Fibroblast of upper back skin (primary cell): ENCODE measurements at regions not wholly inside any gene's neighbourhood (a gene's known extent, or its start where the extent isn't known, plus 50 kb on each side); places are given as distances from the start of the nearest gene placed in this dataset.

Experiments used
- DNase-seq: peaks from one replicate; pipeline ENCODE4 v3.0.0-alpha.2; 2013

DNA sequence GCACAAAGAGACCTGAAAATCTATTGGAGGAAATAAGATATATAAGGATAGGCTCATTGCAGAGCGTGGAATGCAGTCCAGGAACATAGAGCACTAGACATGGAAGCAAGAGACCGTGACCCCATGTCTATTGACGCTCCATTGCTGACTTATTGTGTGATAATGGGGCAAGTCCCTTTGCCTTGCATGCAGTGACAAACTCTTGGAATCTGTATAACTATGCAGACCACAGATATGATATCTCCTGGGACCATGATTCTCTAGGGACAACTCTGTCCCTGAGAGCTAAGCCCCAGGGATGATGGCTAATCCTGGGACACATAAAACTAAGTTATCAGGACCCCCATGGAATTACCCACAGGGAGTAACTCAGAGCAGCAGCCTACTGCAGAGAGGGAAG, 73.1 kb upstream of the PRDX6 start:
- DNase-seq, result no peak

DNA sequence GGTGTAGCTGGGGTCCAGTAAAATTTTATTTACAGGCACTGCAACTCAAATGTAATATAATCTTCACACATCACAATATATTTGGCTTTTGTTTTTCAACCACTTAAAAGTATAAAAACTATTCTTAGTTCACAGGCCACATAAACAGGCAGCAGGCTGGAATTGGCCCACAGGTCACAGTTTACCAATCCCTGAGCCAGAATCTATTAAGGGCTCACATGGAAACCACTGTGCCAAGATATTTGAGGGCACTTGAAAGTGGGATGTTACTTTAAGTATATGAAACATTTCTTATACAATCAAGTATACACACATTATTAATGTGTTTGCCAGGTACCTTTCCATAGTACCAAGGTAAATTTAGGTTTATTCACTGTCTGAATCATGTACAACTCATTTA, 71.9 kb upstream of the PRDX6 start:
- DNase-seq, result no peak

DNA sequence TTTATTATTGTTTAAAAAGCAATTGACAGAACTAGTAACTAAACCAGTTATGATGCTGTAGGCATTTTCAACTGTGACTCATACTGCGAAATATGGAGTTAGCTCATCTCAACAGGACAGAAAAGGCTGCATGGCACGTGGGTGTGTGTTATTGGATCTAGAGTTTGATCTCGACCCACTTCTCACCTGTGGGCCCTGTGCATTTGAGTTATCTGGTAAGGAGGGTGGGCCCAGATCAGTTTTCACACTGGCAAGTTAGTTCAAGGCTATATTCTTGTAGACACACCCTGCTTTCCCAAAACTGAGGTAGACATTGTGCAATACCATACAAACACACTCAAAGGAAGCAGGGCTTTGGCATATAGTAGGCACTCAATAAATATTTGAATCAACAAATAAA, 71.3 kb upstream of the PRDX6 start:
- DNase-seq, result peak; percentile 65

DNA sequence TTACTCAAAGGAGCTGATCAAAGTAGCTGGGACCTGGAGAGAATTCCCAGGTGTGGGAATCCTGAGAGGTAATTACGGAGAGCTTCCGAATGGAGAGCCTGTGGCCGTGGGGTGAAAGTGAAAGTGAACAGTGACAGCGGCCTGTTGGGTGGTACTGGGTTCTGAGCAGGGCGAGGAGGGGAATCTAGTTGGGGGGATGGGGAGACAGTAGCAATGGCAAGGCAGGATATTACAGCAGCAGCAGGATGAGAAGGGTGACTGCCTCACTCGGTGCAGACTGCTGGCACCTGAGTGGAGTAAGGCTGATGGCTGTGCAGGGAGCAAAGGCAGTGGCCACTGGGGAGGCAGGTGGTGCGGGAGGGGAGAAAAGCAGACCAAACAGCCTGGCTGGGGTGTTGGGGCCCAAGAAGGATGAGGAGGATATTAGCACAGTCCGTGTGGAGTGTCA, 70.3 kb upstream of the PRDX6 start:
- no peak for DNase-seq

DNA sequence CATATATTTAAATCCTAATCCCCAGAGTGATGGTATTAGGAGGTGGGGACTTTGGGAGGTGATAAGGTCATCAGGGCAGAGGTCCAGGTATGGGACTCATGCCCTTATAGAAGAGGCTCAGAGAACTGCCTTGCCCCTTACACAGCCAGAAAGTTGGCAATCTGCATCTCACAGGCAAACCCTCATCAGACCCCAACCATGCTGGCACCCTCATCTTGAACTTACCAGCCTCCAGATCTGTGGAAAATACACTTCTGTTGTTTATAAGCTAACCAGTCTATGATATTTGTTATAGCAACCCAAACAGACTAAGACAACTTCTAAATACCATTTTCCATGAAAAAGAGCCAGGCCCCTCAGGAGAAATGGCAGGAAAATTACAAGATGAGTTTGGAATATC, 69.3 kb upstream of the PRDX6 start:
- no peak for DNase-seq

DNA sequence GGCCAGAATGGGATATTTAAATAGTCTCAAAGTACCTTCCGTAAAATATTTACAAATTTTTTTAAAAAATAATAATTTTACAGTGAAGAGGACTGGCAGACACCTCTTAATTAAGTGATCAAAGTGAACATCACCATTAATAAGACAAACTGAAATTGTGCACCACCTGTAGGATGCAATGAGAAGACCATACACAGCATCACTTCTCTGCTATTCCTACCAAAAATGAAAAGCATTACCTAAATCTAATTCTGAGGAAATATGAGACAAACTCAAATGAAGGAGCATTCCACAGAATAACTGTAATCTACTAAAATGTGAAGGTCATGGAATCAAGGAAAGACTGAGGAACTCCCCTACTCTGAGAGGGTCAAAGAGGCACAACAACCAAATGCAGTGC, 68.2 kb upstream of the PRDX6 start:
- peak; percentile 14 for DNase-seq

DNA sequence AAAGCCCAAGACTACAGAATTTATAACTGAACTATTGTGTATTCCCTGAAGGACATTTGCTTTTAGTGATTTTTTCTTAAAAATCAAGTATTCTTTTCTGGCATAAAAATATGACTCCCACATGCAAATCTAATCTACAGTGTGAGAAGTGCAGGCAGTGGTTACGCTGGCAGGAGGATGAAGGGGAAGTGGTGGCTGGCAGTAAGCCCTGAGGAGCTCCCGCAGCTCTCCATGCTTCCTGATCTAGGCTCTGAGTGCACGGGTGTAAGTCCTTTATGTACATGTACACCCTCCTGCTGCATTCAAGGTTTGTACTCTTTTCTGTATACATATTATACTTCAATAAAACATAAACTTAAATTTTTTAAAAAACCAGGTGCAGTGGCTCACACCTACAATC, 67.5 kb upstream of the PRDX6 start:
- peak; percentile 92 for DNase-seq

DNA sequence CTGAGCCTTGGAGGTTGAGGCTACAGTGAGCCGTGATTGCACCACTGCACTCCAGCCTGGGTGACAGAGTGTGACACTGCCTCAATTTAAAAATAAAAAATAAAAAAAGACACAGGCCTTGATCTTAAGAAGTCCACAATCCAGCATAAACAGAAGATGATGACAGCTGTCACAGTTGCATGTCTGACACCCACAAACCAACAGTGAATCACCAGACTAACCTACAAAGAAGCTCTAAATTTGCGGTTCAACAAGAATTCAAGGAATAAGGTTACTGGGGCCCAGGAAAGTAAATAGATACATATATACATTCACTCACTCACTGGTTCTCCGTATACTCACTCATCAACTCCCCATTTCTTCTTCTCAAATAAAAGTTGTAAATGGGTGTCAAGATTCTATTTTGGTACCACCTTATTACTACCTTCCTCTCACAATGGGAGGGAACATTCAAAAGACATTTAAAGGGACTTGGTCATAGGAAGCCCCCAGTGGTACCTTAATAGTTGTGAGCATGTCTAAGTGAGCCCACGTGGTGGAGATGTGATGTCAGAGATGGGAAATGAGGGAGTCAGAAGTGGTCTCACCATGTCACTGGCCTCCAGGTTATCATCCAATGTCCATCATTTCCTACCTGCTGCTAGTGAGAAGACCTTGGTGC, 66.9 kb upstream of the PRDX6 start:
- DNase-seq, result peak; percentile 66

DNA sequence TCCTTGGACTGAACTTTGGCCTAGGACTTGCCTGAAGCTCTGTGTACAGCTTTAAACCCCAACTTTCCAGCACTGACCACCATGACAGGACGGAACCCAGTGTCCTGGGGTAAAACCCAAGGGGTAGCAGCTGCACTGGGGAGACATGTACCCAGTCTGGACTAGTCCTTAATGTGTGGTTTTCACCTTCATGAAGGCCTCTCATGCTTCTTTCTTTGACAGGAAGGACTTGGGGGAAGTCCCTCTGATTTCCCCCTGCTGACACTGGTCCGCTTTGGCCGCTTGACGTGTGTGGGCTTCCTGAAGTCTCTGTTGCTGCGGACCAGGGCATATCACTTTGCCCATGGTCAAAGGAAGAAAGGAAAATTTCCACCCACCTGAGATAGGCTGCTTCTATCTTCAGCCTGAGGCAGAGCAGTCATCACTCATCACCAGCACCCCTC, 66.3 kb upstream of the PRDX6 start:
- DNase-seq, result no peak

DNA sequence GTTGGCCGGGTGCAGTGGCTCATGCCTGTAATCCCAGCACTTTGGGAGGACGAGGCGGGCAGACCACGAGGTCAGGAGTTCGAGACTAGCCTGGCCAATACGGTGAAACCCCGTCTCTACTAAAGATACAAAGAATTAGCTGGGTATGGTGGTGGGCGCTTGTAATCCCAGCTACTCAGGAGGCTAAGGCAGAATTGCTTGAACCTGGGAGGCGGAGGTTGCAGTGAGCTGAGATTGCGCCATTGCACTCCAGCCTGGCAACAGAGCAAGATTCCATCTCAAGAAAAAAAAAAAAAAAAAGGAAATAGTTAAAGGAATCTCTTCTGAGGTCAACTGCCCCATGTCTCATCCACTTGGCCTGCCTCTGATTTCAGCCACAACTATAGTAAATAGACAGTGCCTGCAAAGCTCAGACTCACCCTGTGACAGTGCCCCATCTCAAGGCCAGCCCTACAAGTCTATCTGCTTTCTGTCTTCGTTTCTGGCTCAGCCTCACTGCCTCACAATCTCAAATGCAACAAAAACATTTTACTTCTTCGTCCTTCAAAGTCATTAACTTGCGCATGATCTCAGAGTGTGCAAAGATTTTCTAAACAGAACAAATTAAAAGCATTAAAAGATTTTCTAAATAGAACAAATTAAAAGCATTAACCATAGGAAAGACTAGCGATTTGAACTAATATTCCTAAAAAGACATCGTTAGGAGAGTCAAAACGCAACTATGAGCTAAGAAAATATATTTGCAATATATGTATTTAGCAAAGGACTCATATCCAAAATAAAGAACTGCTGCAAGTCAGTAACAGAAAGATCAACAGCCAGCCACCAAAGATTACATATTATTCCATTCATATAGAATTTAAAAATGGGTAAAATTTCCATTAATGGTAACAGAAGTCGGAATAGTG, 65.0 kb upstream of the PRDX6 start:
- DNase-seq, result peak; percentile 84

DNA sequence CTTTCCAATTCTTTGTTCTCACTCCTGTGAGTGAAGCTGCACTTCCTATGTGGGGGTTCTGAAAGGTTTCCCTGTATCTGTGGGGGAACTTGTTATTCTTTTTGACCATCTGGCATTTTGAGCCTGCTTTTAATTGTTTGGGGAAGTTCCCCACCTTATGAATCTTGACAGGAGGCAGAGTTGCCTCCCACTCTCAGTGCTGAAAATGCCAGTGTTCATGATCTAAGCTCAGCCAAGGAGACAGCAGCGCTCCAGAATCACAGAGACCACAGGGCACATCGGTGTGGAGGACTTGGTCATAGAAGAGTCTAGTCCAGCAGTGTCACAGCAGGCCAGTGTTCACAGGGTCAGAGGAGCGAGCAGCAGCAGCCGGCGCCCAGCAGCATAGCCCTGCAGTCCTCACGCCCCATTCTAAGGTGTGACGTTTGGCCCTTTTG, 63.8 kb upstream of the PRDX6 start:
- DNase-seq, result no peak

DNA sequence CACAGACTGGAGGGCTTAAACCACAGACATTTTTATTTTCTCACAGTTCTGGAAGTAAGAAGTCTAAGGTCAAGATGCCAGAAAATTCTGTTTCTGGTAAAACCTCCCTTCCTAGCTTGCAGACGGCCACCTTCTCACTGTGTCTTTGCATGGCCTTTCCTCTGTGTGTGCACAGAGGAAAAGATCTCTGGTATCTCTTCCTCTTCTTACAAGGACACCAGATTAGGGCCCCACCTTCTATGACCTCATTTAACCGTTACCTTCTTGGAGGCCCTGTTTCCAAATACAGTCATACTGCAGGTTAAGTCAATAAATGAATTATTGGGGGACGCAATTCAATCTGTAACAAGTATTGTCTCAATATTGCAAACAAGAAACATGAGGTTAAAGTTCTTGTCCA, 63.0 kb upstream of the PRDX6 start:
- no peak for DNase-seq

DNA sequence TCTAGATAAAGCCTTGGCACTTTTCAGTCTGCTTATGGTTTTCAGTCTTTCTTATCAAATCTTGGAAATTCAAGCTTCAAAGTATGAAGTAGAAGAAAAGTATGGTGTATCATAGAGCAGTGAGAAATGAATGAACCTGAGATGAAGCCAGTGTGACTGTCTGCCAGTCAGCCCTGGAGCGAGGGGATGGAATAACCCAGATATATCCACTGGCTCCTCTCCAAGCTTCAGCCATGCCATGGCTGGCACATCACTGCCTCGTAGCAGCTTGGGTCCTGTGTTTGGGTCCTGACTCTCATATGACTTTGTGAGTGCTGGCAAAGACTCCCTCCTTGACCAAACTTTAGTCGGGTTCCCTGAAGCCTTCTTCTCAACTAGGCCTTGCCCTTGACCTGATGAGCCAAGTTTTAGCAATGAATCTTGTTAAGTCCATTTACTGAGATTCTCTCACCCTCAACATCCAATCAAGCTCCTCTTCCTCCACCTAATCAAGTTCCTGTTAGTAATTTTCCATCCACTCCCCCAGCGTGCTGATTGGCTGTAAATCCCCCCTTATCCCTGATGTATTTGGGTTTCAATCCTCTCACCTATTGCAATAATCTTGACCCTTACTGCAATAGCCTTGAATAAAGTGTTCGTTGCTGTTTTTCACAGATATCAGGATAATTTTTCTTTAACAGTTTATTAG, 62.5 kb upstream of the PRDX6 start:
- no peak for DNase-seq

DNA sequence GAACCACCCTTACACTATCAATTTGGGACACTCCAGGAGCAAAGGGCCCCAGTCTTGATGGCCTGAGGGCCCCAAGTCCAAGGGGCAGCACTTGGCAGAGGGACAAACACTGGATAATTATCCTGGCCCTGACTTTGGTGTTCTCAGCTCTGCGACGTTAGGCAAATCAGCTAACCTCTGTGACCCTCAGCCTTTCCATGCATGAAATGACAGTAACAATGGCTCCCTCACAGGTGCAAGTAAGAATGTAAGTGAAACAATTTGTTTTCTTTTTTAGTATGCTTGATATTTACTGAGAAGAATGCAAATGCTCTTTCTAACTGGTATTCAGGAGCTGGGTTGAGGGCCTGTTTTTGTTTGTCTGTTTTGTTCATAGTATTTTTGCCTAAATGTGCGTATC, 61.6 kb upstream of the PRDX6 start:
- no peak for DNase-seq

DNA sequence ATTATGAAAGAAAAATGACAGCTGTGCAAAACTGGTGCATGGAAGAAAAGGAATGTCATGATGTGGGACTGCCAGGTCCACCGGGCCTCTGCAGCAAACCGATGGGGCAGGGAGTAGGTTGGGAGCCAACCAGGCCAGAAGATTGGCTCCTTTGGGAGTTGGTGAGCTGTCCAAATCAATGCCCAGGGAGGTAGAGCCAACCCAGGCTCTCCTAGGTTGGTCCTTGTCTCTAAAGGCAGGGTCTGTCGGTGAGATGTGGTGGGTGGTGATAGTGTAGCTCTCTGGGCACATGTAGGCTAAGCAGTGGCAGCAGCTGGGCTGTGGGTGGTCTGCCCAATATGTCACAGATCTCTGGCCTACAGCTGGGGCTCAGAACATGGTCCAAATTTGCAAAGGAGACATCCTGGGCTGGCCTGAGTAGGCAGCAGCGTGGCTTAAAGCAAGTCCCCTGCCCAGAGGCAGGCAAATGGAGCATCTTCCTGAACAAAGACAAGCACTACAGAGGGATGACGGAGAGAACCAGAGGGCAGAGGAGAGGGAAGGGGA, 61.2 kb upstream of the PRDX6 start:
- DNase-seq, result no peak

DNA sequence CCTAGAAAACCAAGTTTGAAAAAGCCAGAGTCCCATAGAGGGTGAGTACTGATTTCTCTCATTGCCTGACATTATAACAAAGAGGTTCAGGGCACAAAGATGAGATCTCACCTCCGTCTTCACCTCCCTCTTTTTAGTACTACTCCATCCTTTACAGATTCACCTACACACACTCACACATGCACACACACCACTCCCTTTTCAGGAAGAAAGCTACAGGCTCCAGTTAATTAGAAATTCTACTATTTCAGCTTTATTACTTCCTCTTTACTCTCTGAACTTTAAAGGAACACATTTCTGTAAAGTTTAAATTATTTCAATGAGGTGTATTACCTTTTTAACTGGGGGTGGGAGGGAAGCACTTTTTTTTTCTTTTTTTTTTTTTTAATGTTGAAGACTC, 59.6 kb upstream of the PRDX6 start:
- no peak for DNase-seq

DNA sequence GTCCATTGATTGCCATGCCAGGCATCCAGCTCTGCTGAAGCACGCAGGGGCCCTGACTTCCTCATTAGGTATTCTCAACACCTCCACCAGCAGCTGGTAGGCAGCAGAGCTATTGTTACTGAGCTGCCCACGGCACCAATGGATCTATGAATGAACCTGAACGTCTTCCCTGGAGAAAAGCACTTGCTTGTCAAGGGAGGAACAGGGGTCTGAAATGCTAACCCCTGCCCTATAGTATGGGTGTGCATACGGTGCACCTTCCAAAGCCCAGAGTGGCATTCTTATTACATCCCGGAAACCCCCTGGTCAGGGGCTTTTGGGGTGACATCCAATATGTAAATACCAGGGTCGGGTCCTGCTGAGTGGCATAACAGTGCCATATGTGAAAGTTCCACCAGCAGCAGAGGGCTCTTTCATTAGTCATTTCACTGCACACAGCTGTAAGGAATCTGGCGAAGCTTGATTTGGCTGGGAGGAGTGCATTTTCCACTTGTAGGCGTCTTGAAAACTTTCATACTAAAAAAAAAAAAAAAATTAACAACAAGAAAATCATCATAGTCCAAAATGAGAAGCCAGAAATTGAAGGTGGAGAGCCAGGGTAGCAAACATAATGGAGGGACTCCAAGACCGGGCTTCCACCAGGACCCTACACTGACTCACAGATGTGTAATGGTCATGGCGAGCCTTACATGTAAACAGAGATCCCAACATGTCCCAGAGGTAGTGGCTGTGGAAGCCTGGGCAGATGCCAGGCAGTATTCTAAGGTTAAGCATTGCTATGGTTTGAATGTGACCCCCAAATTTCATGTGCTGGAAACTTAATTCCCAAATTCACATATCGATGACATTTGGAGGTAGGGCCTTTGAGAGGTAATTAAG, 58.8 kb upstream of the PRDX6 start:
- peak; percentile 25 for DNase-seq

DNA sequence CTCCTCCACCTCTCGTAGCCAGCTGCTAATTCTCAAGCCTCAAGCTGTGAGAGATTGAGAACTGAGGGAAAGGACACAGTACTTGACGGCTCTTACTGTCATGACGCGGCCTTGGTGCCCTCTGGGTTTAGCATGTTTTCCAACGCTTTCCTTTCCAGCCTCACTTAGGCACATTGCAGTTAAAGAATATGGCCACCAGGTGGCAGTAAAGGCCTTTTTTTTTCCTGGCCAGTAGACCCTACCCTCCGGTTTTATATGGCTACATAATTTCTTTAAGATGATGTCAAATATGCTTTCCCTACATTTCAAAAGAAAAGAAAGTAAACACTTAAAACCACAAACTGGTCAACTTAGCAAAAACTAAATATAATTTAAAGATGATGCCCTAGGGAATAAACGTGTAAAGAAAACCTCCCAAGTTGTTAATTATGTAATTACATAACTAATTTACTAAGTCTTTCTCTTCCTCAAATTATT, 56.8 kb upstream of the PRDX6 start:
- peak; percentile 79 for DNase-seq

DNA sequence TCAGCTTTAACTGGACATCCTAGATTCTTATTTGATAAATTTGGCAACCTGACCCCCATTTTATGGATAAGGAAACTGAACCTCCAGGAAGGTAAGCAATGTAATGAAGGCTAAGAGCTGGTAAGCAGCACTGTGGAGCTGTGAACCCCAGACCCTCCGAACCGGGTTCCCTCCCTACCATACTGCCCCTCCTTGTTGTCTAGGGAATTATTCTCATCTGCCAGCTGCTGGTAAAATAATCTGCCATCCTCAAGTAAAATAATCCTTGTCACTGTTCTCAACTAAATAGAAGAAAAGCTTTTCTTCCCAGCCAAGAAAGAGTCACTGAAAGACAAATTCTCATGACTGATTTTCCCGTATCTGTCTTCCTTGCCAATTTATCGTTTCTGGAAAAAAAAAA, 55.8 kb upstream of the PRDX6 start:
- DNase-seq, result no peak

DNA sequence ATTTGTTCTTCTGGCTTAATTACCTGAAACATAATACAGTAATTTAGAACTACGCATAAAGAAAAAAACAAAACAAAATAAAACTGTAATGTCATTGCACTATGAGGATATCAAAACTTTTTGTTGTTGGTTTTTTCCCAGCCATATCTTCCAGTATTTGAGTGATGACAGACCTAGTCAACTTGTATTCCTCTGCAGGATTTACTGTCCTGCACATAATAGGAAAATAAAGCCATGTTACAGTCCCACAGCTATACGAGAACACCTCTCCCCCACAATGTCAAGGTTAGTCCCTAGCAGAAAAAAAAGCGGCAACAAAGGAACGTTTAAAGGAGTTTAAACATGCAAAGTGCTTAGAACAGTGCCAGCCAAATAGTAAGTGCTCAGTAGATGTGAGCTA, 55.3 kb upstream of the PRDX6 start:
- DNase-seq, result no peak

DNA sequence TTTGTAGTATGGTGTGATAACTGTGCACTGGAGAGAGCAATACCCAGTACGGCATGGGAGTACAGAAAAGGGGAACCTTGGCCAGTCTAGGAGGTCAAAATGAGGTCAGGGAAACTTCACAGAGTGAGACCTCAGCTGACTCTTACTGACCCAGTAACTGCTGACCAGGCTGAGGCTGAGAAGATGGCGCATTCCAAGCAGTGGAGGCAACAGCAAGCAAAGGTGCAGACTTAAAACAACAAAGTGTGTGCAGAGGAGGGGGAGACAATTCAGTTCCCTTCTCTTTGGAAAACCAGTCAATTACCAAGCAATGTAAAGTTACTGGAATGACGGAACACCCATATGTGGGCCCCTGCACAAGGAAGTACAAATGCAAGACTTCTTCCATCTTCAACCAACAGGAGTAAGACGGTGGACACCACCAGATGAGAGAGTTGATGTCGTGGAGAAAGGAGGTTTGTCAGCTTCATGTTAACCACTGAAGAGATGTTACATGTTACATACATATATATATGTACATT, 54.6 kb upstream of the PRDX6 start:
- no peak for DNase-seq

DNA sequence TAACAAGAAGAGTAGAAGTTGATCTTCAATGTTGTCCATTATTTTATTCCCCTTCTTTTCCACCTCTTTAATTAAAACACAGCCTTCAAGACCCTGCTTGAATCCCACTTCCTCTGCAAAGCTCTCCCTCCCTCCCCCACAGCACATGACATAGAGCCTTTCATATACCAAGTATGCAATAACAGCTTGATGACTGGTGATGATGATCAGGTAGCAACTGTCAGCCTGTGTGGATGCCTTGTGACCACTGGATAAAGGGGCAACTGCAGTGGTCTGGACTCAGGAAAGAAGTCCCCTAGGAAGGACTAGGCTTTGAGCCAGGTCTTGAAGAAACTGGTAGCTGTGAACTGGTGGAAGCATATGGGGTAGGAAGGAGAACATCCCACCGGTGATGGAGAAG, 53.8 kb upstream of the PRDX6 start:
- DNase-seq, result no peak
